Neural progenitor cell (in vitro differentiated cells): ENCODE measurements at regions not wholly inside any gene's neighbourhood (a gene's known extent, or its start where the extent isn't known, plus 50 kb on each side); places are given as distances from the start of the nearest gene placed in this dataset.

Experiments used
- DNase-seq: peaks from one replicate; pipeline ENCODE4 v3.0.0-alpha.2; 2016; ENCODE audit warnings: low spot score
- H2AFZ ChIP-seq: fragments of 200-600 bp; sonication (generic); replicated peaks from 2 replicates; pipeline ENCODE4 v1.6.1; 2016; ENCODE audit warnings: antibody characterized with exemption
- H3F3A ChIP-seq: fragments of 200-600 bp; sonication (generic); 2 replicates; pipeline ENCODE4 v1.6.1; 2016; ENCODE audit warnings: antibody characterized with exemption, low read depth
- H3K27ac ChIP-seq: fragments of 200-600 bp; sonication (generic); 2 replicates; pipeline ENCODE4 v1.5.1; 2016; ENCODE audit warnings: mild to moderate bottlenecking
- H3K27me3 ChIP-seq: fragments of 200-600 bp; sonication (generic); 2 replicates; pipeline ENCODE4 v1.6.1; 2016; ENCODE audit warnings: mild to moderate bottlenecking, moderate library complexity
- H3K36me3 ChIP-seq: fragments of 200-600 bp; sonication (generic); 2 replicates; pipeline ENCODE4 v1.5.1; 2016
- H3K4me1 ChIP-seq: fragments of 200-600 bp; sonication (generic); 2 replicates; pipeline ENCODE4 v1.6.1; 2016; ENCODE audit warnings: mixed run types
- H3K4me2 ChIP-seq: fragments of 200-600 bp; sonication (generic); 2 replicates; pipeline ENCODE4 v1.6.1; 2016
- H3K4me3 ChIP-seq: fragments of 200-600 bp; sonication (generic); 2 replicates; pipeline ENCODE4 v1.5.1; 2016
- H3K79me2 ChIP-seq: fragments of 200-600 bp; sonication (generic); 2 replicates; pipeline ENCODE4 v1.6.1; 2016; ENCODE audit warnings: low read depth
- H3K9ac ChIP-seq: fragments of 200-600 bp; sonication (generic); 2 replicates; pipeline ENCODE4 v1.6.1; 2016
- H3K9me3 ChIP-seq: fragments of 200-600 bp; sonication (generic); 2 replicates; pipeline ENCODE4 v1.5.1; 2016; ENCODE audit warnings: low read depth
- H4K20me1 ChIP-seq: fragments of 200-600 bp; sonication (generic); 2 replicates; pipeline ENCODE4 v1.6.1; 2016; ENCODE audit warnings: low read depth
- H3K27ac Mint-ChIP-seq: 3 replicates; pipeline ENCODE4 v1.8.0; 2021; ENCODE audit warnings: mixed read lengths
- H3K27me3 Mint-ChIP-seq: 2 replicates; pipeline ENCODE4 v1.8.0; 2022; ENCODE audit warnings: low read depth, mild to moderate bottlenecking, inconsistent platforms, moderate library complexity, mixed read lengths; ENCODE audit not compliant: insufficient read depth
- H3K36me3 Mint-ChIP-seq: 3 replicates; pipeline ENCODE4 v1.8.0; 2021; ENCODE audit warnings: mixed read lengths
- H3K4me1 Mint-ChIP-seq: 3 replicates; pipeline ENCODE4 v1.8.0; 2021; ENCODE audit warnings: mixed read lengths
- H3K4me3 Mint-ChIP-seq: 3 replicates; pipeline ENCODE4 v1.8.0; 2021; ENCODE audit warnings: mild to moderate bottlenecking, moderate library complexity, mixed read lengths
- H3K9me3 Mint-ChIP-seq: 3 replicates; pipeline ENCODE4 v1.8.0; 2020; ENCODE audit warnings: mixed read lengths
- EZH2 ChIP-seq: fragments of 200-600 bp; sonication (generic); IDR thresholded peaks from 2 replicates; pipeline ENCODE4 v1.6.1; 2017; ENCODE audit warnings: antibody characterized with exemption, mild to moderate bottlenecking, moderate library complexity
- EZH2phosphoT487 ChIP-seq: fragments of 200-600 bp; sonication (generic); IDR thresholded peaks from 2 replicates; pipeline ENCODE4 v1.6.1; 2017; ENCODE audit warnings: antibody characterized with exemption
- TF ChIP-seq, protein P1 (sequence below): fragments of 200-600 bp; sonication (generic); IDR thresholded peaks from 2 replicates; pipeline ENCODE4 v1.5.1; 2017; ENCODE audit warnings: antibody characterized with exemption, mild to moderate bottlenecking

DNA sequence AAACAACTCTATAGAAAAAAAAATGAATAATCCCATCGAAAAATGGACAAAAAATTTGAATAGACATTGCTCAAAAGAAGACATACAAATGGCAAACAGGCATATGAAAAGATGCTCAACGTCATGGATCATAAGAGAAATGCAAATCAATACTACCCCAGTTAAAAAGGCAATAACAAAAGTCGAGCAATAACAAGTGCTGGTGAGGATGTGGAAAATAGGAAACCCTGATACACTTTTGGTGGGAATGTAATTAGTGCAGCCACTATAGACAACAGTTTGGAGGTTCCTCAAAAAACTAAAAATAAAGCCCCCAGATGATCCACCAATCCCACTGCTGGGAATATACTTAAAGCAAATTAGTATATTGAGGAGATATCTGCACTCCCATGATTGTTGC lies 701.5 kb downstream of the NUP35 start:
- H3K27ac Mint-ChIP-seq, result no peak overlapping the region
- H3K9ac ChIP-seq, result no peak overlapping the region
- no peak overlapping the region for H3K4me3 Mint-ChIP-seq
- H3F3A ChIP-seq, result no peaks in the 10 kb centered on the region
- no peaks in the 10 kb centered on the region for H3K36me3 Mint-ChIP-seq
- no peak for DNase-seq
- no peak overlapping the region for H2AFZ ChIP-seq
- TF ChIP-seq, protein P1, sequence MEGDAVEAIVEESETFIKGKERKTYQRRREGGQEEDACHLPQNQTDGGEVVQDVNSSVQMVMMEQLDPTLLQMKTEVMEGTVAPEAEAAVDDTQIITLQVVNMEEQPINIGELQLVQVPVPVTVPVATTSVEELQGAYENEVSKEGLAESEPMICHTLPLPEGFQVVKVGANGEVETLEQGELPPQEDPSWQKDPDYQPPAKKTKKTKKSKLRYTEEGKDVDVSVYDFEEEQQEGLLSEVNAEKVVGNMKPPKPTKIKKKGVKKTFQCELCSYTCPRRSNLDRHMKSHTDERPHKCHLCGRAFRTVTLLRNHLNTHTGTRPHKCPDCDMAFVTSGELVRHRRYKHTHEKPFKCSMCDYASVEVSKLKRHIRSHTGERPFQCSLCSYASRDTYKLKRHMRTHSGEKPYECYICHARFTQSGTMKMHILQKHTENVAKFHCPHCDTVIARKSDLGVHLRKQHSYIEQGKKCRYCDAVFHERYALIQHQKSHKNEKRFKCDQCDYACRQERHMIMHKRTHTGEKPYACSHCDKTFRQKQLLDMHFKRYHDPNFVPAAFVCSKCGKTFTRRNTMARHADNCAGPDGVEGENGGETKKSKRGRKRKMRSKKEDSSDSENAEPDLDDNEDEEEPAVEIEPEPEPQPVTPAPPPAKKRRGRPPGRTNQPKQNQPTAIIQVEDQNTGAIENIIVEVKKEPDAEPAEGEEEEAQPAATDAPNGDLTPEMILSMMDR, result no peak
- no peak for TF ChIP-seq EZH2phosphoT487
- TF ChIP-seq EZH2, result no peak
- H3K27ac ChIP-seq, result no peak overlapping the region
- H3K4me2 ChIP-seq, result no peak overlapping the region
- H3K27me3 Mint-ChIP-seq, result peaks cover 4% of the 10 kb centered on the region
- H3K4me3 ChIP-seq, result no peak overlapping the region
- no peaks in the 10 kb centered on the region for H3K4me1 Mint-ChIP-seq
- H4K20me1 ChIP-seq, result no peaks in the 10 kb centered on the region
- H3K36me3 ChIP-seq, result no peaks in the 10 kb centered on the region
- H3K27me3 ChIP-seq, result no peaks in the 10 kb centered on the region
- H3K4me1 ChIP-seq, result no peaks in the 10 kb centered on the region
- peaks cover 21% of the 10 kb centered on the region for H3K9me3 Mint-ChIP-seq
- H3K79me2 ChIP-seq, result no peaks in the 10 kb centered on the region
- no peaks in the 10 kb centered on the region for H3K9me3 ChIP-seq

DNA sequence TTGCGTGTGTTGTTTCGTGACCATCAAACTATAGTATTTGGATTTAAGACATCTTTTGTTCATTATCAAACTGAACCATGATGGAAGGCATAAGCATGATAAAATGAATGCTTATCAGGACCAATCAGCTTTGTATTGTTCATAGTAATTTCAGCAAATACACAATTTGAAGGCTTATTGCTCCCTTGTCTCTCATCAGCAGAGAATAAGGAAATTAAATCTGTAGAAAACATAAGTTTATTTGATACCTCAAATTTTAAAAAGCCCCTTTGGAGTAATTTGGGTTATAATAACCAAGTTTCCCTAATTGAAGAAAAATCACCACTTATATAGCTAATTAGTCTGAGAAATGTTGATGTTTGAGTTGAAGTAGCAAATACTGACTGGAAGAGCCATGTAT lies 705.7 kb downstream of the NUP35 start:
- TF ChIP-seq, protein P1, result no peak
- TF ChIP-seq EZH2 (no peak), EZH2phosphoT487 (no peak)
- H3K27me3 ChIP-seq, result no peaks in the 10 kb centered on the region
- H3K79me2 ChIP-seq, result no peaks in the 10 kb centered on the region
- H3K4me2 ChIP-seq, result no peak overlapping the region
- Mint-ChIP-seq H3K9me3 (peaks cover 19% of the 10 kb centered on the region), H3K4me1 (no peaks in the 10 kb centered on the region), H3K27ac (no peak overlapping the region), H3K4me3 (no peak overlapping the region), H3K36me3 (no peaks in the 10 kb centered on the region), H3K27me3 (peaks cover 4% of the 10 kb centered on the region)
- no peaks in the 10 kb centered on the region for H3K9me3 ChIP-seq
- H3K4me1 ChIP-seq, result no peaks in the 10 kb centered on the region
- H4K20me1 ChIP-seq, result no peaks in the 10 kb centered on the region
- no peak overlapping the region for H3K27ac ChIP-seq
- no peak for DNase-seq
- no peaks in the 10 kb centered on the region for H3F3A ChIP-seq
- no peaks in the 10 kb centered on the region for H3K36me3 ChIP-seq
- H2AFZ ChIP-seq, result no peak overlapping the region
- H3K4me3 ChIP-seq, result no peak overlapping the region
- H3K9ac ChIP-seq, result no peak overlapping the region

DNA sequence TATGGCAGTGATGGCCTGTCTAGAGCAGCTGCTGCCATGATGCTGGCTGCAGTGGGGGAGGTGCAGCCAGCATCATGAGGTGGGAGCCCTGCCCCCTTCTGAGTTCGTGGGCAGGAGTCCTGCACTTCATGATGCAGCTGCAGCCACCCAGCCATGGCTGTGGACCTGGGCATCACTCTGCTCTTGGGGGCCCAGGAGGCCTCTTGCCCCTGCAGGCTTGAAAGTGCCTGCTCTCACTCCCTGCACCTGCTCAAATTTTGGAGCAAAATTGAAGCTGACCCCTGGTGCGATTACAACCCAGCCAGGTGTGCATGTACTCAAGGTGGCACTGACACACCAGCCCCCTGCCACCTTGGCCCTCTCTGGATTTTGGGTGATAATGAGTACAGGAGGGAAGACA lies 712.9 kb downstream of the NUP35 start:
- Histone ChIP-seq H3K27ac (no peak overlapping the region), H3K9ac (no peak overlapping the region), H3K27me3 (no peaks in the 10 kb centered on the region), H3K4me3 (no peak overlapping the region), H3F3A (no peaks in the 10 kb centered on the region), H2AFZ (no peak overlapping the region), H3K9me3 (no peaks in the 10 kb centered on the region), H3K4me1 (no peaks in the 10 kb centered on the region), H4K20me1 (no peaks in the 10 kb centered on the region), H3K79me2 (no peaks in the 10 kb centered on the region), H3K4me2 (no peak overlapping the region), H3K36me3 (no peaks in the 10 kb centered on the region)
- H3K4me3 Mint-ChIP-seq, result no peak overlapping the region
- H3K27me3 Mint-ChIP-seq, result peaks cover 4% of the 10 kb centered on the region
- no peaks in the 10 kb centered on the region for H3K4me1 Mint-ChIP-seq
- TF ChIP-seq EZH2phosphoT487 (no peak), EZH2 (no peak)
- TF ChIP-seq, protein P1, result no peak
- H3K9me3 Mint-ChIP-seq, result no peaks in the 10 kb centered on the region
- no peak overlapping the region for H3K27ac Mint-ChIP-seq
- H3K36me3 Mint-ChIP-seq, result no peaks in the 10 kb centered on the region
- no peak for DNase-seq

DNA sequence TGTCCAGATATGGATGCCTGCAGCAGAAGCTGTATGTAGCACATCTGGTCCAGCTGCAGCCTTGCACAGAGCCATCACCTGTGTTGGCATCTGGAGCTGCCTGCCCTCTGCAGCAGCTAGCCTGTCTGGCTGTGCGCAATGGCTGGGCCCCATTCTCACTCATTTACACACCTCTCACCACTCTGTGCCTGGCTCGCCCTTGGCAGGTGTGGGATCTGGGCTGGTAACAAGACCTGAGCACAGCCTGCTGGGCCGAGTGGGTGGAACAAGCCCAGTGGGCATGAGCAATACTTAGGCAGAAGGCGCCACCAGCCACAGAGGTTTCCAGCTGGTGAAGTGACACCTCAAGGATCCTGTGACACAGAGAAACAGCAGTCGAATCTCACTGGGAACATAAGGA lies 714.1 kb downstream of the NUP35 start:
- no peaks in the 10 kb centered on the region for H3K4me1 Mint-ChIP-seq
- H3F3A ChIP-seq, result no peaks in the 10 kb centered on the region
- no peaks in the 10 kb centered on the region for H3K9me3 Mint-ChIP-seq
- no peaks in the 10 kb centered on the region for H3K9me3 ChIP-seq
- H2AFZ ChIP-seq, result no peak overlapping the region
- peaks cover 4% of the 10 kb centered on the region for H3K27me3 Mint-ChIP-seq
- no peak overlapping the region for H3K4me3 Mint-ChIP-seq
- no peaks in the 10 kb centered on the region for H3K36me3 Mint-ChIP-seq
- no peak for DNase-seq
- TF ChIP-seq, protein P1, result no peak
- TF ChIP-seq EZH2, result no peak
- no peak for TF ChIP-seq EZH2phosphoT487
- H3K4me3 ChIP-seq, result no peak overlapping the region
- no peaks in the 10 kb centered on the region for H3K36me3 ChIP-seq
- H3K27ac ChIP-seq, result no peak overlapping the region
- no peak overlapping the region for H3K4me2 ChIP-seq
- H3K4me1 ChIP-seq, result no peaks in the 10 kb centered on the region
- no peak overlapping the region for H3K27ac Mint-ChIP-seq
- H4K20me1 ChIP-seq, result no peaks in the 10 kb centered on the region
- H3K79me2 ChIP-seq, result no peaks in the 10 kb centered on the region
- no peaks in the 10 kb centered on the region for H3K27me3 ChIP-seq
- no peak overlapping the region for H3K9ac ChIP-seq
